Spleen (tissue), 11 donors: ENCODE measurements at regions not wholly inside any gene's neighbourhood (a gene's known extent, or its start where the extent isn't known, plus 50 kb on each side); places are given as distances from the start of the nearest gene placed in this dataset.

Experiments used
- DNase-seq: peaks from one replicate; pipeline ENCODE4 v3.0.0-alpha.2; 2020
- H3K27ac ChIP-seq, 8 donors: fragments of 200-600 bp; sonication (generic) in 7 of 8; 1 replicate in 4 of 8; 2 replicates in 4 of 8; pipeline versions ENCODE4 v1.5.0 to v1.8.0; 2016 to 2021; ENCODE audit warnings: inconsistent platforms in 4 of 8, mild to moderate bottlenecking in 4 of 8, moderate library complexity in 1 of 8
- H3K27me3 ChIP-seq, 7 donors: fragments of 200-600 bp; sonication (generic) in 6 of 7; replicated peaks in 1 of 7; 1 replicate in 4 of 7; 2 replicates in 3 of 7; pipeline versions ENCODE4 v1.5.0 to v1.8.0; 2016 to 2021; ENCODE audit warnings: inconsistent platforms in 3 of 7, mild to moderate bottlenecking in 1 of 7
- H3K36me3 ChIP-seq, 6 donors: fragments of 200-600 bp; sonication (generic) in 5 of 6; 1 replicate in 4 of 6; 2 replicates in 2 of 6; pipeline versions ENCODE4 v1.5.0 to v1.8.0; 2016 to 2021; ENCODE audit warnings: inconsistent platforms in 2 of 6
- H3K4me1 ChIP-seq, 6 donors: fragments of 200-600 bp; sonication (generic) in 5 of 6; 1 replicate in 3 of 6; 2 replicates in 3 of 6; pipeline versions ENCODE4 v1.5.0 to v1.8.0; 2016 to 2021; ENCODE audit warnings: inconsistent platforms in 3 of 6
- H3K4me3 ChIP-seq, 8 donors: fragments of 200-600 bp; sonication (generic) in 7 of 8; 1 replicate in 4 of 8; 2 replicates in 4 of 8; pipeline versions ENCODE4 v1.5.0 to v1.8.0; 2016 to 2021; ENCODE audit warnings: inconsistent platforms in 4 of 8, mild to moderate bottlenecking in 4 of 8, moderate library complexity in 2 of 8
- H3K9me3 ChIP-seq, 8 donors: fragments of 200-600 bp; sonication (generic) in 7 of 8; 1 replicate in 4 of 8; 2 replicates in 4 of 8; pipeline versions ENCODE4 v1.5.0 to v1.8.0; 2016 to 2021; ENCODE audit warnings: inconsistent platforms in 4 of 8
- CTCF ChIP-seq, 11 experiments: fragments of 200-600 bp in 7 of 11; fragments of 450-650 bp in 4 of 11; sonication (generic) in 4 of 11; IDR thresholded peaks in 8 of 11; conservative IDR thresholded peaks in 3 of 11; 1 replicate in 7 of 11; 2 replicates in 4 of 11; pipeline versions ENCODE4 v1.4.0 to v1.8.0; 2016 to 2021; ENCODE audit warnings: antibody characterized with exemption in 11 of 11, inconsistent platforms in 4 of 11, mild to moderate bottlenecking in 1 of 11
- POLR2A ChIP-seq, 3 donors: fragments of 450-650 bp; IDR thresholded peaks; one replicate each; pipeline ENCODE4 v1.5.1; 2017; ENCODE audit warnings: antibody characterized with exemption in 3 of 3, mild to moderate bottlenecking in 1 of 3
- POLR2AphosphoS5 ChIP-seq, 3 donors: sonication (generic); formaldehyde crosslinking; IDR thresholded peaks; one replicate each; pipeline ENCODE4 v1.5.1; 2017; ENCODE audit warnings: antibody characterized with exemption in 3 of 3
- WGBS, 5 donors: extraction: QIAGEN DNeasy Blood & Tissue Kit in 3 of 5; methylation state at CpG; one replicate each; pipeline versions ENCODE4 v1.1.5 to v1.1.7; 2013 to 2018; 5-methylcytosine and 5-hydroxymethylcytosine counted together
- intact Hi-C: fragments of 100-400 bp; cut with DNase I; formaldehyde crosslinking; loops from one replicate; pipeline ENCODE4 v1.15.0; 2023; ENCODE audit warnings: low total_unique reads
- donor health status: healthy with polysubstance abuse.
- donor health status: DM: no; HTN: no; CAD: no; lungs with moderate emphysema.
- donor health status: DM: no; HTN: no; CAD: no.
- donor health status: Bipolar disorder and iron deficiency.
- donor health status: healthy.
- donor health status: DM: no; HTN: no; CAD: no.
- donor health status: DM: yes; HTN: yes; CAD: no.

- Histone ChIP-seq H3K27ac (no peak overlapping the region), H3K4me3 (no peak overlapping the region), H3K9me3 (peaks cover 0 to 39% (median 15%) of the 10 kb centered on the region in 8 donors), H3K27me3 (no peaks in the 10 kb centered on the region), H3K36me3 (no peaks in the 10 kb centered on the region), H3K4me1 (no peaks in the 10 kb centered on the region)
- DNase-seq, result no peak
- intact Hi-C loops, result no loop called here
- TF ChIP-seq POLR2AphosphoS5 (IDR thresholded peaks at IDR 0.05), result no peak
- TF ChIP-seq POLR2A (IDR thresholded peaks at IDR 0.05), result no peak
- no peak for TF ChIP-seq CTCF (IDR thresholded peaks at IDR 0.05 in 8 of 11, conservative IDR thresholded peaks at IDR 0.05 in 3 of 11)
- 76 to 91% (median 80%) methylated on average over 2 of the region's 2 CpGs for WGBS, 5 donors
These were observed 280.6 kb upstream of the DEFB112 start for GRCh38 chr6:50330347-50330746.

- no peak for TF ChIP-seq POLR2A (IDR thresholded peaks at IDR 0.05)
- no peak for TF ChIP-seq POLR2AphosphoS5 (IDR thresholded peaks at IDR 0.05)
- no peak for TF ChIP-seq CTCF (IDR thresholded peaks at IDR 0.05 in 8 of 11, conservative IDR thresholded peaks at IDR 0.05 in 3 of 11)
- no peak overlapping the region for H3K27ac ChIP-seq
- H3K36me3 ChIP-seq, result no peaks in the 10 kb centered on the region
- WGBS, 5 donors, result 83 to 92% (median 88%) methylated on average over 3 of the region's 3 CpGs
- peaks cover 0 to 33% (median 9%) of the 10 kb centered on the region in 8 donors for H3K9me3 ChIP-seq
- DNase-seq, result no peak
- intact Hi-C loops, result no loop called here
- H3K27me3 ChIP-seq, result no peaks in the 10 kb centered on the region
- no peak overlapping the region for H3K4me3 ChIP-seq
- no peaks in the 10 kb centered on the region for H3K4me1 ChIP-seq
These were observed 281.2 kb upstream of the DEFB112 start for GRCh38 chr6:50330963-50331362.

GRCh38 chr6:50333696-50334095, 284.0 kb upstream of the DEFB112 start:
- 86 to 89% (median 88%) methylated on average over 4 of the region's 4 CpGs for WGBS, 5 donors
- intact Hi-C loops, result no loop called here
- no peak for DNase-seq
- peaks cover 0 to 23% (median 0%) of the 10 kb centered on the region in 8 donors for H3K9me3 ChIP-seq
- no peaks in the 10 kb centered on the region for H3K4me1 ChIP-seq
- no peak for TF ChIP-seq POLR2AphosphoS5 (IDR thresholded peaks at IDR 0.05)
- TF ChIP-seq POLR2A (IDR thresholded peaks at IDR 0.05), result no peak
- TF ChIP-seq CTCF (IDR thresholded peaks at IDR 0.05 in 8 of 11, conservative IDR thresholded peaks at IDR 0.05 in 3 of 11), result no peak
- no peak overlapping the region for H3K27ac ChIP-seq
- H3K4me3 ChIP-seq, result no peak overlapping the region
- no peaks in the 10 kb centered on the region for H3K36me3 ChIP-seq
- no peaks in the 10 kb centered on the region for H3K27me3 ChIP-seq

GRCh38 chr6:50337532-50338122, 287.9 kb upstream of the DEFB112 start:
- TF ChIP-seq POLR2AphosphoS5 (IDR thresholded peaks at IDR 0.05) (no peak), CTCF (IDR thresholded peaks at IDR 0.05 in 8 of 11, conservative IDR thresholded peaks at IDR 0.05 in 3 of 11) (no peak), POLR2A (IDR thresholded peaks at IDR 0.05) (no peak)
- no peaks in the 10 kb centered on the region for H3K4me1 ChIP-seq
- no peak overlapping the region for H3K4me3 ChIP-seq
- no peak overlapping the region for H3K27ac ChIP-seq
- DNase-seq, result no peak
- peaks cover 0 to 18% (median 0%) of the 10 kb centered on the region in 8 donors for H3K9me3 ChIP-seq
- H3K36me3 ChIP-seq, result no peaks in the 10 kb centered on the region
- WGBS, 5 donors, result 83 to 90% (median 89%) methylated on average over 3 of the region's 3 CpGs
- intact Hi-C loops, result no loop called here
- no peaks in the 10 kb centered on the region for H3K27me3 ChIP-seq
